ENCODE measurements at regions not wholly inside any gene's neighbourhood (a gene's known extent, or its start where the extent isn't known, plus 50 kb on each side); places are given as distances from the start of the nearest gene placed in this dataset.
"Not testable (repeated sequence)": the region's sequence is repeated elsewhere in the genome, so short reads cannot be mapped to it uniquely, and the experiment has no call there.

- TF ChIP-seq POLR2A, CTCF (IDR thresholded peaks at IDR 0.05): not testable (repeated sequence)
Measured at GRCh38 chr2:47690706-47691325, 92.1 kb upstream of the MSH6 start.

Data from testis (tissue), 2 donors.